Stimulated activated CD8-positive, alpha-beta memory T cell treated with anti-CD3 and anti-CD28 coated beads, Interleukin-2, amount 100 ng/mL, for 1 hour (primary cell): ENCODE measurements at regions not wholly inside any gene's neighbourhood (a gene's known extent, or its start where the extent isn't known, plus 50 kb on each side); places are given as distances from the start of the nearest gene placed in this dataset.
"Not testable (repeated sequence)": the region's sequence is repeated elsewhere in the genome, so short reads cannot be mapped to it uniquely, and the experiment has no call there.

Source experiments
- DNase-seq, 2 donors: peaks; one replicate each; pipeline ENCODE4 v3.0.0-alpha.2; 2020; ENCODE audit warnings: low read depth in 2 of 2

GRCh38 chr20:53721445-53721963 lies 127.9 kb upstream of the ZNF217 start:
- DNase-seq: not testable (repeated sequence)

DNA sequence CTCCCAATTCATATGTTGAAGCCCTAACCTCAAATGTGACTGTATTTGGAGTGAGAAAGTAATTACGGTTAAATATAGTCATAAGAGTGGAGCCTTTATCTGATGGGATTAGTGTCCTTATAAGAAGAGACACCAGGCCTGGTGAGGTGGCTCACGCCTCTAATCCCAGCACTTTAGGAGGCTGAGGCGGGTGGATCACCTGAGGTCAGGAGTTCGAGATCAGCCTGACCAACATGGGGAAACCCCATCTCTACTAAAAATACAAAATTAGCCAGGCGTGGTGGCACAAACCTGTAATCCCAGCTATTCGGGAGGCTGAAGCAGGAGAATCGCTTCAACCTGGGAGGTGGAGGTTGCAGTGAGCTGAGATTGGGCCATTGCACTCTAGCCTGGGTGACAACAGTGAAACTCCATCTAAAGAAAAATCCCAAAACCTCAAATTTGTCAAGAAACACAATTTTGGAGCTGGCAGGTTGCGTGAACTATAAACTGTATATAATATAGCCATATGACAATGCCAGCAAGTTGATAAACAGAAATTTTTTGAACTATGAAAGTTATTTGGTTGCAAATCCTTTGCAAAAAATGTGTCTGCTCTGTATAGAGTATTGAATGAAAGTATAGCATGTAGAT lies 125.6 kb upstream of the ZNF217 start:
- DNase-seq: not testable (repeated sequence)

DNA sequence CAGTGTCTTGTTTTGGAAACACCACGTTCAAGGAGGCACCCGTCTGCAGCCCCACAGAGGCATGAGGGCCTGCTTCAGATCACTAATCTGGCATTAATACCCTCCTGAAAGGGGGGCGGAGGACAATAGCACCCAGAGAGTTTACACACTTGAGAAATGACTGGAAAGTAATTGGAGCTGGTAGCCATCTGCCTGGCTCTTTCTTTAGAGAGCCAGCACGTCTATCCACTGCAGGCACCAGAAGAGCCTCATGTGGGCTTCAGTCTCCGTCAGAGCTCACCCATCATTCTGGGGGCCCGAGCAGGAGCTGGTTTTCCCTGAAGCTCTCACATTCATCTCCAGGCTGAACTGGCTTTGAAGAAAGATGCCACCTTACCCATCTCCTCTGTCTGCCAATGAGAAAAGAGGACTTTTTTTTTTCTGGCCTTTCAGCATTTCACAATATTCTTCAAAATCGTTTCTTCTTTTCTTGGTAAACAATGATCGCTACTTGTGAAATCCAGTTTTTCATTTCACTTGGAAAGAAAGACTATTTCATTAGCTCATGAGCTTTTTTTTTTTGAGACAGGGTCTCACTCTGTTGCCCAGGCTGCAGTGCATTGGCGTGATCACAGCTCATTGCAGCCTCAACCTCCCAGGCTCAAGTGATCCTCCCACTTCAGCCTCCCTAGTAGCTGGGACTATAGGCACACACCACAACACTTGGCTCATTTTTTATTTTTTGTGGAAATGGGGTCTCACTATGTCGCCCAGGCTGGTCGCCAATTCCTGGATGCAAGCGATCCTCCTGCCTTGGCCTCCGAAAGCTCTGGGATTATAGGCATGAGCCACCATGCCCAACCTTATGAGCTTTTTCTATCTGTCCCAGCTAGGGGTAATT lies 124.7 kb upstream of the ZNF217 start:
- no peak for DNase-seq

DNA sequence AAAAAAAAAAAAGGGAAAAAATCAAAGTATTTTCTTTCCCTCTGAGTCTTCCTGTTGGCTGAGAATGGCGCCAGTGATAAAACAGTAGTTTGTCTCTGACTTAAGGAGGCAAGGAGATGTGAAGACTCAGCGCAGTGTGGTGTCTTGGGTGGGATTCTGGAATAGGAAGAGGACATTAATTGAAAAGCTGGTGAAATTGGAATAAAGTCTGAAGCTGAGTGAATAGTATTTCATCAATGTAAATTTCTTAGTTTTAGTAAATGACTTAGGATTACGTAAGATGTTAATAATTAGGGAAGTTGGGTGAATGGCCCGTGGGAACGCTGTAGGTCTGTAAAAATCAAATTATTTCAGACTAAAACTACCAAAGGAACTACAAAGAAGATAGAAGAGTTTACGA lies 122.8 kb upstream of the ZNF217 start:
- DNase-seq: no peak

- DNase-seq: no peak
These were observed 120.9 kb upstream of the ZNF217 start for GRCh38 chr20:53714524-53714923.

DNA sequence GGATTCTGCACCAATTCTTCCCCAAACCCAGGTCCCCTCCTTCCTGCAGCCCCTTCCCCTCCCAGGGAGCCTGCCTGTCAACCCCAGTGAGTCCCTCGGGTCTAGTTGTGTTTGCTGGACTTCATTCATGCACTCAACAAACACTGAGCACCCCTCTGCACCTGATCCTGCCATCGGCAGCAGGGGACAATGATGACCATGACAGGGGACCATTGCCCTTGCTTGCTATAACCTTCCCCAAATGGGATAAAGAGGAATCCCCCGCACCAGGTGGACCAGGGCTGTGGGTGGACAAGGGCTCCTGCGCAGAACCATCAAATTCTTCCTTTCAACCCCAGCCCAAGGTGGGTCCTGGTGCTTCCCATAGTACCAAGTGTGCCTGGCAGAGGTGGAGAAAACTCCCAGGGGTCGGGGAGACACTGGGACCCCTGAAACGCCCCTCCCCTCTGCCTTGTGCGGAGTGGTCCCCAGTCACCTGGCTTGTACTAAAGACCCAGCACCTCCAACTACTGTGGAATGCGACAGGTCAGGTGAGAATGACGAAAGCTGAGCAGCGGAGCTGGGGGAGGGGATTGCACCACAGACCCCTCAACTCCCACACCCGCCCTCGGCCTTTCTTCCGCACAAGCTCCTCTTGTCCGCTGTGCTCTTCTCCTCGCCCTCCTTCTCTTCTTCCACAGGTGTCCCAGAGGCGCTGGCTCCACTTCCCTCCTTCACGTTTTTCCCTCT lies 119.9 kb upstream of the ZNF217 start:
- DNase-seq: no peak

- DNase-seq: no peak
These were observed 118.8 kb upstream of the ZNF217 start for GRCh38 chr20:53712212-53712977.

DNA sequence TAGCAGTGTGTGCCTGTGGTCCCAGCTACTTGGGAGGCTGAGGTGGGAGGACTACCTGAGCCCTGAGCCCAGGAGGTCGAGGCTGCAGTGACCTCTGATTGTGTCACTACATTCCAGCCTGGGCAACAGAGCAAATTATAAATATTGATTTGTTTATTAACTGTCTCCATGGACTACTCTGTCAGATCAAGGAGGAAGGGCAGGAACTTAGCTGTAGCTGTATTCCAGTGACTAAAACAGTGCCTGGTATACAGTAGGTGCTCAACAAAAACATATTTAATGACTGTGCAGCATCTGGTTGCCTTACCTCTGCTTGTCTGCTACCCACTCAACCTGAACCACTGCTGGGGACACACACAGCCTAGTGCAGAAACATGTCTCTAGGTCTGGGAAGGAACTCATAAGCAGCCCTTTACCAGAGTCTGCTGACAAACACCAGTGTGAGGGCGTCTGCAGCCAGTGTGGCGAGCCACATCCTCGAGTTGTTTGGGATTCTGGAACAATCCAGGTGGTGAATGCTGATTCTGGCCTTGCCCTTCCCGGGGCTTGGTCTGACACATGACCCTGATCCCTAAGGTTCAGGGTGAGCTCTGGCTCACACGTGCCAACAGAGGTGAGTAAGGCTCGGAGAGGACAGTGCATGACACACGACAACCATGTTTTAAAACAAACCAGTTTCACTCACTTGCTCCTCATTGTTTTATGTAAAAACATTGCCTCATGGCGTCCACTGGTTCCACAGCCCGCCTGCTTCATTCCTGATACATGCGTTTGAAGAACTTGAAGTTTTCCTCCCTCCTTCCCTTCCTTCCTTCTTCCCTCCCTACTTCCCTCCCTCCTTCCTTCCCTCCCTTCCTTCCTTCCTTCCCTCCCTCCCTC lies 117.9 kb upstream of the ZNF217 start:
- no peak for DNase-seq

GRCh38 chr20:53708129-53708968 lies 114.7 kb upstream of the ZNF217 start:
- DNase-seq: no peak

DNA sequence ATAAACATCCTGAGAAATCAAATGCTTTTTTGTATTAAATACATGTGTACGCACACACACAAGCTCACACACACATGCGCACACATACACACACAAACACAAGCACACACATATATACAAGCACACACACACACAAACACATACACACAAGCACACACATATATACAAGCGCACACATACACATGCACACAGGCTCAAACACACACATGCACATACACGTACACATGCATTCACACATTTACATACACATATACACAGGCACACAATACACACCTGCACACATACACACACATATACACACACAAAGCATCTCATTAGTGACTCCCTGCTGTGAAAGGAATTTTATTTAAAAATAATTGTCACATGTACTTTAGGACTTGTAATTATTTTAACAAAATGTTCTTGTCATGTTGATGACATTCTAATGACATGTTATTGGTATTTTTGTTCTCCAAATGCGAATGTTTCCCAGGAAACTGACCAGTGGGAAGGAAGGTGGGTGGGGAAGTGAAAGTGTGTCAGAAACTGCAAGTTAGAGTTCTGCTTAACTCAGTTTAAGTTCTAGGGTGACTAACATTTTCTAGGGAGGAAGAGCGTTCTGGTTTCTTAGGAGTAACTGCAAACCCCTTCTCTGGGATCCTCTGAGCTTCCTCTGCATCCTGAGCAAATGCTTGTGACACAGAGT lies 113.9 kb upstream of the ZNF217 start:
- no peak for DNase-seq

- DNase-seq: peak in 1 of 2 donors; percentile 10
These were observed 113.1 kb upstream of the ZNF217 start for GRCh38 chr20:53706466-53707370.

GRCh38 chr20:53706008-53706465 lies 112.4 kb upstream of the ZNF217 start:
- DNase-seq: no peak

DNA sequence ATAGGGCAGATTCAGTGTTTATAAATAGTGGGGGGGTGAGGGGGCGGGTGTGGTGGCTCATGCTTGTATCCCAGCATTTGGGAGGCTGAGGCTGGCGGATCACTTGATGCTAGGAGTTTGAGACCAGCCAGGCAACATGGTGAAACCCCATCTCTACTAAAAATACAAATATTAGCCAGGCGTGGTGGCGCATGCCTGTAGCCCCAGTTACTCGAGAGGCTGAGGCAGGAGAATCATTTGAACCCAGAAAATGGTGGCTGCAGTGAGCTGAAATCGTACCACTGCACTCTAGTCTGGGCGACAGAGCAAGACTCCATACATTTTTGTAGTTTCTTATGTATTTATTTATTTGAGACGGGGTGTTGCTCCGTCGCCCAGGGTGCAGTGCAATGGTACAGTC lies 109.0 kb upstream of the ZNF217 start:
- DNase-seq: no peak

DNA sequence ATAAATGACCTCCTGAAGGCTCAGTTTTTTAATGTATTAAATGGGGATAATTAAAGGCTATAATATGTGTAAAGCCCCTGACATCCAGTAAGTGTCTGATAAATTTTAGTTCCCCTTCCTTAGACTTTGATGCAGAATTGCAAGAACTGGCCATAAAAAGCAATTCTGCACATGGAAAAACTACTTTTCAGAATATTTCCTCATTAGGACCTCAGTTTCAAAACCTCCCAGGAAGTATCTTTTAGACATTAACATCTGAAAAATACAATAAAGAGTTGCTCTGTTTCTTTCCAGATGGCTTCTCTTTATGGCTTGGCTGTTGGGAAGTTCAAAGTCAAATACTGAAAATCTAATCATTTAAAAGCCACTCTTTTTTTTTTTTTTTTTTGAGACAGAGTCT lies 106.3 kb upstream of the ZNF217 start:
- DNase-seq: no peak

- DNase-seq: no peak
These were observed 105.5 kb upstream of the ZNF217 start for GRCh38 chr20:53699085-53699674.

DNA sequence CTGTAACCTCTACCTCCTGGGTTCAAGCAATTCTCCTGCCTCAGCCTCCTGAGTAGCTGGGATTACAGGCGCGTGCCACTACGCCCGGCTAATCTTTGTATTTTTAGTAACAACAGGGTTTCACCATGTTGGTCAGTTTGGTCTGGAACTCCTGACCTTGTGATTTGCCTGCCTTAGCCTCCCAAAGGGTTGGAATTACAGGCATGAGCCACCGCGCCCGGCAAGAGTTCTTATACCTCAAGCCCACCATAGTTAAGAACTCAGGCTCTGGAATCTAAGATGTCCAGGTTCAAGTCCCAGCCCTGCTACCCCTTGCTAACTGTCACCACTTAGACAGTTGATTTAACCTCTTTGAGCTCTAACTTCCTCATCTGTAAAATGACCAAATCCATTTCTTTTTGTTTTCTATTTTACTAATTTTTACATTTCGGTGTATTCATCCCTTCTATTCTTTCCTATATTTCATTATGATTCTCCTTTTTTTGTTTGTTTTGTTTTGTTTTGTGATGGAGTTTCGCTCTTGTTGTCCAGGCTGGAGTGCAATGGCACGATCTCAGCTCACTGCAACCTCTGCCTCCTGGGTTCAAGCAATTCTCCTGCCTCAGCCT lies 104.8 kb upstream of the ZNF217 start:
- no peak for DNase-seq
